Fibroblast of lung (primary cell): ENCODE measurements at regions not wholly inside any gene's neighbourhood (a gene's known extent, or its start where the extent isn't known, plus 50 kb on each side); places are given as distances from the start of the nearest gene placed in this dataset.

ENCODE experiments used
- DNase-seq, 2 donors: peaks; one replicate each; pipeline versions ENCODE4 v3.0.0 to v3.0.0-alpha.2; 2010; ENCODE audit warnings: low read depth in 2 of 2
- H2AFZ ChIP-seq: 2 replicates; pipeline ENCODE4 v1.5.1; 2012; ENCODE audit warnings: low read length, control low read depth, inconsistent platforms
- H3K27ac ChIP-seq: 2 replicates; pipeline ENCODE4 v1.5.1; 2011; ENCODE audit warnings: low read length, control low read depth; ENCODE audit not compliant: insufficient read depth
- H3K27me3 ChIP-seq: 2 replicates; pipeline ENCODE4 v1.5.1; 2011; ENCODE audit warnings: mild to moderate bottlenecking, low read length; ENCODE audit not compliant: control insufficient read depth, insufficient read depth
- H3K36me3 ChIP-seq: 2 replicates; pipeline ENCODE4 v1.5.1; 2011; ENCODE audit warnings: low read length; ENCODE audit not compliant: control insufficient read depth, insufficient read depth
- H3K4me1 ChIP-seq: 2 replicates; pipeline ENCODE4 v1.5.1; 2011; ENCODE audit warnings: low read length; ENCODE audit not compliant: control insufficient read depth, insufficient read depth; ENCODE audit errors: extremely low read depth
- H3K4me2 ChIP-seq: 2 replicates; pipeline ENCODE4 v1.5.1; 2011; ENCODE audit warnings: low read length, control low read depth; ENCODE audit not compliant: insufficient read depth; ENCODE audit errors: extremely low read depth
- H3K4me3 ChIP-seq, 4 experiments: fragments of 200-600 bp in 1 of 4; sonication (generic) in 1 of 4; replicated peaks in 1 of 4; 2 replicates each; pipeline ENCODE4 v1.5.1; 2011 to 2016; ENCODE audit warnings: low read length in 4 of 4, low read depth in 3 of 4, mild to moderate bottlenecking in 3 of 4, control low read depth in 2 of 4, inconsistent platforms in 1 of 4, mixed read lengths in 1 of 4; ENCODE audit not compliant: insufficient read depth in 1 of 4; ENCODE audit errors: control extremely low read depth in 1 of 4
- H3K79me2 ChIP-seq: 2 replicates; pipeline ENCODE4 v1.5.1; 2012; ENCODE audit warnings: mild to moderate bottlenecking, low read length, inconsistent platforms; ENCODE audit not compliant: control insufficient read depth, insufficient read depth
- H3K9ac ChIP-seq: 2 replicates; pipeline ENCODE4 v1.5.1; 2011; ENCODE audit warnings: mild to moderate bottlenecking, low read length, control low read depth; ENCODE audit not compliant: insufficient read depth
- H3K9me3 ChIP-seq: 2 replicates; pipeline ENCODE4 v1.5.1; 2012; ENCODE audit warnings: low read depth, low read length; ENCODE audit not compliant: control insufficient read depth, insufficient read depth
- H4K20me1 ChIP-seq: 2 replicates; pipeline ENCODE4 v1.5.1; 2011; ENCODE audit warnings: low read length; ENCODE audit not compliant: control insufficient read depth, insufficient read depth; ENCODE audit errors: extremely low read depth
- EZH2 ChIP-seq: IDR thresholded peaks from 2 replicates; pipeline ENCODE4 v1.5.1; 2012; ENCODE audit warnings: low read length, control low read depth, mild to moderate bottlenecking; ENCODE audit errors: missing control alignments
- TF ChIP-seq, protein P1 (sequence below), 2 donors: IDR thresholded peaks in 1 of 2; conservative IDR thresholded peaks in 1 of 2; 1 replicate in 1 of 2; 2 replicates in 1 of 2; pipeline ENCODE4 v1.5.1; 2011 to 2012; ENCODE audit warnings: low read length in 2 of 2, control low read depth in 1 of 2, inconsistent platforms in 1 of 2, low read depth in 1 of 2, mild to moderate bottlenecking in 1 of 2

DNA sequence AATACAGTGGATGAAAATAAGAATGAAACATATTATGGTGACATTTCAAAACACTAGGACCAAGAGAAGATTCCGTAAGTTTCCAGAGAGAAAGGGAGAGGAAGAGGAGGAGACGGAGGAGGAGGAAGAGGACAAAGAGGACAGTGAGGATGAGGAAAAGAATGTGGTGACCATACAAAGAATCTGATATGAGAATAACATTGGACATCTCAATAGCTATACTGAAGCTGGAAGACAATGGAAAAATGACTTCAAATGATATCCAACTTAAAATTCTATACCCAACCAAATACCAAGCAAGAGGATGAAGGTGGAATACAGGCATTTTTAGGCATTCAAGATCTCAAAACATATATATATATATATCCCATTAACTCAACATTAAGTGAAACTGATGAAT is 173.4 kb downstream of the PAWR start:
- Histone ChIP-seq H3K4me1 (no peaks in the 10 kb centered on the region), H3K9ac (no peak overlapping the region), H3K4me3 (no peak overlapping the region), H3K36me3 (no peaks in the 10 kb centered on the region), H3K27me3 (no peaks in the 10 kb centered on the region), H4K20me1 (no peaks in the 10 kb centered on the region), H2AFZ (no peak overlapping the region), H3K27ac (no peak overlapping the region), H3K4me2 (no peak overlapping the region), H3K9me3 (no peaks in the 10 kb centered on the region), H3K79me2 (no peaks in the 10 kb centered on the region)
- no peak for DNase-seq
- TF ChIP-seq, protein P1, sequence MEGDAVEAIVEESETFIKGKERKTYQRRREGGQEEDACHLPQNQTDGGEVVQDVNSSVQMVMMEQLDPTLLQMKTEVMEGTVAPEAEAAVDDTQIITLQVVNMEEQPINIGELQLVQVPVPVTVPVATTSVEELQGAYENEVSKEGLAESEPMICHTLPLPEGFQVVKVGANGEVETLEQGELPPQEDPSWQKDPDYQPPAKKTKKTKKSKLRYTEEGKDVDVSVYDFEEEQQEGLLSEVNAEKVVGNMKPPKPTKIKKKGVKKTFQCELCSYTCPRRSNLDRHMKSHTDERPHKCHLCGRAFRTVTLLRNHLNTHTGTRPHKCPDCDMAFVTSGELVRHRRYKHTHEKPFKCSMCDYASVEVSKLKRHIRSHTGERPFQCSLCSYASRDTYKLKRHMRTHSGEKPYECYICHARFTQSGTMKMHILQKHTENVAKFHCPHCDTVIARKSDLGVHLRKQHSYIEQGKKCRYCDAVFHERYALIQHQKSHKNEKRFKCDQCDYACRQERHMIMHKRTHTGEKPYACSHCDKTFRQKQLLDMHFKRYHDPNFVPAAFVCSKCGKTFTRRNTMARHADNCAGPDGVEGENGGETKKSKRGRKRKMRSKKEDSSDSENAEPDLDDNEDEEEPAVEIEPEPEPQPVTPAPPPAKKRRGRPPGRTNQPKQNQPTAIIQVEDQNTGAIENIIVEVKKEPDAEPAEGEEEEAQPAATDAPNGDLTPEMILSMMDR (conservative IDR thresholded peaks at IDR 0.05 in 1 of 2, IDR thresholded peaks at IDR 0.05 in 1 of 2; ENCODE audit: low read depth in 1 of 2, low read length in 2 of 2), result no peak
- no peak for TF ChIP-seq EZH2

DNA sequence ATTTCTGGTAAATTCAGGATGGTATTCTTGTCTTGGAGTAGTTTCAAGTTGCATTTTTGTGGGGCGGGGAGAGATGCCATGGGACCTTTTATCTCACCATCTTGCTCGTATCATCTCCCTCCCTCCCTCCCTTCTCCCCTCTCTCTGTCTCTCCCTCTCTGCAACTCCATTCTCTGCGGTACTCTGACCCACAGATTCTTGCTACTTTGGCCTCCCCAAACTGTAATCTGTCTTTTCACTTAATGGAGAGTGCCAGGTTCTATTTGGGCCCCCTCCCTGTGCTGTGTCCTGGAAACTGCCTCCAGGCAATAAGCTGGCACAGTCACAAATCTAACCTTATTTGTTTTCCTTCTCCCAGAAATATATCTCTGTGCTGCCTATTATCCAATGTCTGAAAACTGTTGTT is 175.2 kb downstream of the PAWR start:
- H3K27me3 ChIP-seq, result no peaks in the 10 kb centered on the region
- no peaks in the 10 kb centered on the region for H3K9me3 ChIP-seq
- no peak overlapping the region for H3K4me2 ChIP-seq
- no peak overlapping the region for H3K9ac ChIP-seq
- no peaks in the 10 kb centered on the region for H4K20me1 ChIP-seq
- no peak overlapping the region for H2AFZ ChIP-seq
- H3K79me2 ChIP-seq, result no peaks in the 10 kb centered on the region
- H3K4me1 ChIP-seq, result no peaks in the 10 kb centered on the region
- H3K36me3 ChIP-seq, result no peaks in the 10 kb centered on the region
- no peak overlapping the region for H3K27ac ChIP-seq
- peak in 1 of 2 donors; percentile 53 for DNase-seq
- TF ChIP-seq, protein P1 (conservative IDR thresholded peaks at IDR 0.05 in 1 of 2, IDR thresholded peaks at IDR 0.05 in 1 of 2; ENCODE audit: low read depth in 1 of 2, low read length in 2 of 2), result no peak
- no peak for TF ChIP-seq EZH2
- H3K4me3 ChIP-seq, result no peak overlapping the region

DNA sequence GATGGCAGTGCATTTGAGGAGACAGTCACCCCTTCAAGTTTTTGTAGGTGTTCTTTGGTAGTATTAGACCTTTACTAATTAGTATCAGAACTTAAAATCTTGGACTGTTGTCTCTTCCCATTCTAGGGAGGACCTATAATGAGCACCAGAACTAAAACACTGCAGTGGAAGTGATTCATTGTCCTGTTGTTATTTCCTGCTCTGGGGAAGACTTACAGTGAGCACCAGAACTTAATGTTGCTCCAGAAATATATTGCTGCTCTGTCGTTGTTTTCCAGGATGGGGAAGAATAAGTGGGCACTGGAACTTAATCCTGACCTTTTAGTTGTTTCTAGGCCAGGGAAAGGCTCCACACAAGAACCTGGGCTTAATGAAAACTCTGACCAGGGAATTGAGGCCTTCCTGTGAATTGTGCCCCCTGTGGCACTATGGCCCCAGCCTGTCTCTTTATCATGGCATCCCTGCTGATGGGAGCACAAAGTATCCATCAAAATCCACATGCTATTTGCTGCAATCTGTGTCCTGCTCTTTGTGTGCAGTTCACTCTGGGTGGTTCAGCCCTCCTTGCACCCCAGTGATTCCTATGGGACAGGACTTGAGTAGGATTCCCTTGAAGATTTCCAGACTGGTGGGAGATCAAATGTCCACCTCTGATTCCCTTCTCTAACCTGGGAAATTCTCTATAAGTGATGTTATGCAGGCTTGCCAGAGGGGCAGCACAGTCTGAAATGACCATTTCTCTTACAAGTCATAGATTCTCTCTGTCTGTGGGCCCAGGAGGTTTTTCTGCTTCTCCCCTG is 175.8 kb downstream of the PAWR start:
- H3K79me2 ChIP-seq, result no peaks in the 10 kb centered on the region
- DNase-seq, result no peak
- no peak overlapping the region for H3K27ac ChIP-seq
- H3K4me3 ChIP-seq, result no peak overlapping the region
- H3K9me3 ChIP-seq, result no peaks in the 10 kb centered on the region
- H3K36me3 ChIP-seq, result no peaks in the 10 kb centered on the region
- no peaks in the 10 kb centered on the region for H4K20me1 ChIP-seq
- no peak overlapping the region for H3K9ac ChIP-seq
- H3K4me1 ChIP-seq, result no peaks in the 10 kb centered on the region
- TF ChIP-seq EZH2, result no peak
- TF ChIP-seq, protein P1 (conservative IDR thresholded peaks at IDR 0.05 in 1 of 2, IDR thresholded peaks at IDR 0.05 in 1 of 2; ENCODE audit: low read depth in 1 of 2, low read length in 2 of 2), result no peak
- no peaks in the 10 kb centered on the region for H3K27me3 ChIP-seq
- H2AFZ ChIP-seq, result no peak overlapping the region
- no peak overlapping the region for H3K4me2 ChIP-seq
